ENCODE measurements at regions not wholly inside any gene's neighbourhood (a gene's known extent, or its start where the extent isn't known, plus 50 kb on each side); places are given as distances from the start of the nearest gene placed in this dataset.

GRCh38 chr11:82631722-82632630, 101.7 kb downstream of the FAM181B start:
- Histone ChIP-seq H3K79me2 (ENCODE audit: insufficient read depth, low read depth, low read length) (no peaks in the 10 kb centered on the region), H3K27ac (ENCODE audit: low read depth, low read length, poor library complexity, severe bottlenecking) (no peak overlapping the region), H3K36me3 (ENCODE audit: insufficient read depth, low read length) (no peaks in the 10 kb centered on the region), H3K4me2 (ENCODE audit: low read length) (no peak overlapping the region), H2AFZ (ENCODE audit: low read length) (no peak overlapping the region), H3K4me3 (ENCODE audit: low read depth, low read length, poor library complexity, severe bottlenecking) (no peak overlapping the region), H3K9me2 (ENCODE audit: insufficient read depth, low read length) (no peaks in the 10 kb centered on the region), H3K4me1 (ENCODE audit: insufficient read depth, low read length, poor library complexity, severe bottlenecking) (no peaks in the 10 kb centered on the region), H3K9me3 (ENCODE audit: low read length) (no peaks in the 10 kb centered on the region), H4K20me1 (ENCODE audit: insufficient read depth, low read length) (no peaks in the 10 kb centered on the region)
- CTCF ChIA-PET (ENCODE audit: unreplicated experiment): no interaction called here
- POLR2A ChIA-PET: interaction anchor here (0.6 to 0.7 kb wide), 2 partner anchors 66 to 927 kb away, joined by 3 read pairs; no protein-coding TSS in a partner anchor
- BruUV-seq (replicated peaks): no TSS peak
- intact Hi-C loops (cut with micrococcal nuclease; ENCODE audit: unreplicated experiment): no loop called here
- no peak for DNase-seq (ENCODE audit: low spot score)
- TF ChIP-seq CTCF (conservative IDR thresholded peaks at IDR 0.05; ENCODE audit: low read length): no peak

GRCh38 chr11:82610671-82611070, 123.0 kb downstream of the FAM181B start:
- DNase-seq (ENCODE audit: low spot score): no peak
- no peaks in the 10 kb centered on the region for H4K20me1 ChIP-seq (ENCODE audit: insufficient read depth, low read length)
- no peaks in the 10 kb centered on the region for H3K79me2 ChIP-seq (ENCODE audit: insufficient read depth, low read depth, low read length)
- H3K27ac ChIP-seq (ENCODE audit: low read depth, low read length, poor library complexity, severe bottlenecking): no peak overlapping the region
- H3K9me3 ChIP-seq (ENCODE audit: low read length): no peaks in the 10 kb centered on the region
- no peaks in the 10 kb centered on the region for H3K4me1 ChIP-seq (ENCODE audit: insufficient read depth, low read length, poor library complexity, severe bottlenecking)
- ChIA-PET CTCF (ENCODE audit: unreplicated experiment) (no interaction called here), POLR2A (interaction anchor here (0.7 kb wide), 2 partner anchors 126 to 953 kb away, joined by 3 read pairs; no protein-coding TSS in a partner anchor)
- BruUV-seq (replicated peaks): no TSS peak
- no peaks in the 10 kb centered on the region for H3K9me2 ChIP-seq (ENCODE audit: insufficient read depth, low read length)
- intact Hi-C loops (cut with micrococcal nuclease; ENCODE audit: unreplicated experiment): no loop called here
- no peak overlapping the region for H3K4me3 ChIP-seq (ENCODE audit: low read depth, low read length, poor library complexity, severe bottlenecking)
- no peaks in the 10 kb centered on the region for H3K36me3 ChIP-seq (ENCODE audit: insufficient read depth, low read length)
- TF ChIP-seq EZH2phosphoT487 (IDR thresholded peaks at IDR 0.05; ENCODE audit: borderline replicate concordance, low read depth, low read length) (no peak), CTCF (conservative IDR thresholded peaks at IDR 0.05; ENCODE audit: low read length) (no peak)
- no peak overlapping the region for H3K4me2 ChIP-seq (ENCODE audit: low read length)
- no peak overlapping the region for H2AFZ ChIP-seq (ENCODE audit: low read length)

GRCh38 chr11:82606738-82607137, 126.9 kb downstream of the FAM181B start:
- DNase-seq (ENCODE audit: low spot score): no peak
- no peak overlapping the region for H3K27ac ChIP-seq (ENCODE audit: low read depth, low read length, poor library complexity, severe bottlenecking)
- intact Hi-C loops (cut with micrococcal nuclease; ENCODE audit: unreplicated experiment): loop anchor here (10.0 kb wide), 1 partner anchor 112 kb away; no protein-coding TSS in a partner anchor
- no TSS peak for BruUV-seq (replicated peaks)
- POLR2A ChIA-PET: no interaction called here
- H2AFZ ChIP-seq (ENCODE audit: low read length): no peak overlapping the region
- H3K4me2 ChIP-seq (ENCODE audit: low read length): no peak overlapping the region
- CTCF ChIA-PET (ENCODE audit: unreplicated experiment): no interaction called here
- no peaks in the 10 kb centered on the region for H3K4me1 ChIP-seq (ENCODE audit: insufficient read depth, low read length, poor library complexity, severe bottlenecking)
- no peaks in the 10 kb centered on the region for H3K9me2 ChIP-seq (ENCODE audit: insufficient read depth, low read length)
- TF ChIP-seq CTCF (conservative IDR thresholded peaks at IDR 0.05; ENCODE audit: low read length) (no peak), EZH2phosphoT487 (IDR thresholded peaks at IDR 0.05; ENCODE audit: borderline replicate concordance, low read depth, low read length) (no peak)
- no peaks in the 10 kb centered on the region for H4K20me1 ChIP-seq (ENCODE audit: insufficient read depth, low read length)
- H3K79me2 ChIP-seq (ENCODE audit: insufficient read depth, low read depth, low read length): no peaks in the 10 kb centered on the region
- H3K9me3 ChIP-seq (ENCODE audit: low read length): no peaks in the 10 kb centered on the region
- H3K4me3 ChIP-seq (ENCODE audit: low read depth, low read length, poor library complexity, severe bottlenecking): no peak overlapping the region
- H3K36me3 ChIP-seq (ENCODE audit: insufficient read depth, low read length): no peaks in the 10 kb centered on the region
